Muscle of leg (tissue), 3 donors: ENCODE measurements at regions not wholly inside any gene's neighbourhood (a gene's known extent, or its start where the extent isn't known, plus 50 kb on each side); places are given as distances from the start of the nearest gene placed in this dataset.
"Not testable (repeated sequence)": the region's sequence is repeated elsewhere in the genome, so short reads cannot be mapped to it uniquely, and the experiment has no call there.

Experiments
- DNase-seq: peaks from one replicate; pipeline ENCODE4 v3.0.0; 2013
- H3K27ac ChIP-seq: one replicate; pipeline ENCODE4 v1.5.1; 2013; ENCODE audit warnings: mild to moderate bottlenecking, low read length, control low read depth
- H3K27me3 ChIP-seq: one replicate; pipeline ENCODE4 v1.6.1; 2013; ENCODE audit warnings: low read length; ENCODE audit not compliant: control insufficient read depth, insufficient read depth
- H3K36me3 ChIP-seq: one replicate; pipeline ENCODE4 v1.6.1; 2013; ENCODE audit warnings: low read length; ENCODE audit not compliant: control insufficient read depth, insufficient read depth
- H3K4me1 ChIP-seq: one replicate; pipeline ENCODE4 v1.6.1; 2013; ENCODE audit warnings: low read length; ENCODE audit not compliant: control insufficient read depth, insufficient read depth
- H3K4me3 ChIP-seq: one replicate; pipeline ENCODE4 v1.5.1; 2013; ENCODE audit warnings: low read length, control low read depth
- H3K9me3 ChIP-seq: replicated peaks from 2 replicates; pipeline ENCODE4 v1.6.1; 2013; ENCODE audit warnings: low read depth, low read length; ENCODE audit not compliant: control insufficient read depth
- WGBS: methylation state at CpG from one replicate; pipeline ENCODE4 v1.1.5; 2013; ENCODE audit warnings: missing lambda C conversion rate; ENCODE audit not compliant: insufficient coverage; 5-methylcytosine and 5-hydroxymethylcytosine counted together

GRCh38 chr7:140283472-140283871 lies 106.7 kb upstream of the KDM7A start:
- whole genome bisulfite sequencing: 80% methylated on average over 3 of the region's 3 CpGs
- H3K9me3 ChIP-seq: peaks cover 2% of the 10 kb centered on the region
- no peak for DNase-seq
- no peak overlapping the region for H3K27ac ChIP-seq
- no peaks in the 10 kb centered on the region for H3K27me3 ChIP-seq
- H3K4me3 ChIP-seq: no peak overlapping the region
- H3K4me1 ChIP-seq: no peaks in the 10 kb centered on the region
- no peaks in the 10 kb centered on the region for H3K36me3 ChIP-seq

DNA sequence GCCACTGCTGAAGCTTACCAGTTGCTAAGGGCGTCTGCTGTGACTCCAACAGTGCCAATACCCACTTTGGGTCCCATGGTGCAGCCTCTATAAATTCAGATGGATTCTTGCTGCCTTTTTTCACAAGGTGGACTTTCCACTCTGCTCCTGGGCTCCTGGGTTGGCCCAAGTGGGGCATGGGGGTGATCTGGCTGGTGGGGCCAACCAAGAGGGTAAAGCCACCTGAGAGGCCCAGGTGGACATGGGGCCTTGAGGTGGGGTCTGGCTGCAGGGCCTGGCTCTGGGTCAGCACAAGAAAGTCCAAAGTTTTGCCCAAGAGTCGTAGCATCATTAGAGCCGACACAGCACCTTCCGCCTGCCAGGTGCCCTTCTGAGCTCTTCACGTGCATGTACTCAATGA lies 105.2 kb upstream of the KDM7A start:
- Histone ChIP-seq H3K27ac (no peak overlapping the region), H3K4me1 (no peaks in the 10 kb centered on the region), H3K4me3 (no peak overlapping the region), H3K36me3 (no peaks in the 10 kb centered on the region), H3K9me3 (peaks cover 2% of the 10 kb centered on the region), H3K27me3 (no peaks in the 10 kb centered on the region)
- 91% methylated on average over 5 of the region's 5 CpGs for WGBS
- DNase-seq: no peak

DNA sequence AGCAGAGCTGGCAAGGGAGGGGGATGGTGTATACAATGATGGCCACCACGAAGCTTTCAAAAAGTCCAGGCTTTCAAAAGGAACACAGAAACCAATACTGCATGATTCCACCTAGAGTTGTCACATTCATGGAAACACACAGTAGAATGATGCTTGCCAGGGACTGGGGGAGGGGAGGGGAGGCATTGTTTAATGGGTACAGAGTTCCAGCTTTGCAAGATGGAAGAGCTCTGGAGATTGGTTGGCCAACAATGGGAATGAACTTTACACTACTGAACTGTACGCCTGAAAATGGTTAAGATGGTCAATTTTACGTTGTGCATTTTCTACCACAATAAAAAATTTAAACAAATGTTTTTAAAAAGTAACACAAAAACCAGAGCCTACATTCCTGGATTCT lies 104.5 kb upstream of the KDM7A start:
- H3K4me1 ChIP-seq: no peaks in the 10 kb centered on the region
- H3K36me3 ChIP-seq: no peaks in the 10 kb centered on the region
- H3K9me3 ChIP-seq: peaks cover 2% of the 10 kb centered on the region
- no peak overlapping the region for H3K4me3 ChIP-seq
- DNase-seq: no peak
- no peak overlapping the region for H3K27ac ChIP-seq
- 100% methylated on average over 1 of the region's 3 CpGs for WGBS
- no peaks in the 10 kb centered on the region for H3K27me3 ChIP-seq

DNA sequence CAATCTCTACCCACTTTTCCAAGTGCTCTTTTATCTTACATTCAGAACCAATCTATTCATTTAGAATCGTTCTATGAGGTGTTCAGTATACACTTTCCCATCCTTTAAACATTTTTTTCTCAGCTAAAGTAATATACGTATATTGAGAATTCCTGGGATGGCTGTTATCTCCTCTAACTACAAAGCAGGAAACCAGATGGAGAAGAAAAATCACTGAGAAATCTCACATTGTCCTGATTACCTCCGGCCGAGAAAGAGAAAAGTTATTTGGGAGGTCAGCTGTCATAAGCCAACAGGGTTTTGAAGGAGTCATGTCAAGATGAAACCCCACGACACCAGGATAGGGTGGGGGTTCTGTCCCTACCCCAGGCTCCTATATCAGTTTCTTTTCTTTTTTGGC lies 99.2 kb upstream of the KDM7A start:
- peak; percentile 24 for DNase-seq
- WGBS: 17% methylated on average over 2 of the region's 5 CpGs
- H3K4me3 ChIP-seq: no peak overlapping the region

GRCh38 chr7:140275069-140275965 lies 98.5 kb upstream of the KDM7A start:
- WGBS: 10% methylated on average over 3 of the region's 11 CpGs
- H3K9me3 ChIP-seq: no peaks in the 10 kb centered on the region
- peaks cover 2% of the 10 kb centered on the region for H3K4me1 ChIP-seq
- H3K27ac ChIP-seq: peak overlapping the region; percentile 79
- peak; percentile 92 for DNase-seq
- H3K36me3 ChIP-seq: no peaks in the 10 kb centered on the region
- H3K27me3 ChIP-seq: no peaks in the 10 kb centered on the region
- H3K4me3 ChIP-seq: no peak overlapping the region

More for the DNA sequence above, 99.2 kb upstream of the KDM7A start:
- Histone ChIP-seq H3K27ac (peak overlapping the region; percentile 79), H3K4me1 (peaks cover 2% of the 10 kb centered on the region), H3K27me3 (no peaks in the 10 kb centered on the region), H3K36me3 (no peaks in the 10 kb centered on the region), H3K9me3 (no peaks in the 10 kb centered on the region)

DNA sequence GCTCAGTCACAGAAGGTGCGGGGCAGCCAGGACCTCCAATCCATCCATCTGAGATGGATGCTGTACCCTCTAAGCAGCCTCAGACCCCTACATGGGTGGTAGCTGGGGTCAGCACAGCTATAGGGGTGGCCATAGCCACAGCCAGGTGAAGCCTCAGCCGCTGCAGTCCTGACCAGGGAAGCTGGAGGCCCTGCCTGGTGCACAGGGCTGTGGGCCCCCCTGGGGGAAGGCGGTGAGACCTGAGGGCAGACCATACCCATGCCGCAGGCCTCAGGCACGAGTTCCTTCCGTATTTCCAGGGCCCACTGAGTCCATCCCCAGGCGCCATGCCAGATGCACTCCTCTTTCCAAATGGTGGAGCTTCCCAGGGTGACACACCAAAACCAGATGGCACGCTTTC lies 96.6 kb upstream of the KDM7A start:
- H3K9me3 ChIP-seq: no peaks in the 10 kb centered on the region
- H3K27me3 ChIP-seq: no peaks in the 10 kb centered on the region
- no peak for DNase-seq
- 71% methylated on average over 6 of the region's 8 CpGs for WGBS
- H3K4me1 ChIP-seq: peaks cover 2% of the 10 kb centered on the region
- H3K36me3 ChIP-seq: no peaks in the 10 kb centered on the region
- no peak overlapping the region for H3K27ac ChIP-seq
- H3K4me3 ChIP-seq: no peak overlapping the region

GRCh38 chr7:140271643-140271968 lies 94.8 kb upstream of the KDM7A start:
- not testable (repeated sequence) for H3K36me3 ChIP-seq, H3K4me3 ChIP-seq, H3K9me3 ChIP-seq, H3K27me3 ChIP-seq, H3K27ac ChIP-seq, DNase-seq, H3K4me1 ChIP-seq
- WGBS: no CpG with 5 or more reads among the region's 16 CpGs

DNA sequence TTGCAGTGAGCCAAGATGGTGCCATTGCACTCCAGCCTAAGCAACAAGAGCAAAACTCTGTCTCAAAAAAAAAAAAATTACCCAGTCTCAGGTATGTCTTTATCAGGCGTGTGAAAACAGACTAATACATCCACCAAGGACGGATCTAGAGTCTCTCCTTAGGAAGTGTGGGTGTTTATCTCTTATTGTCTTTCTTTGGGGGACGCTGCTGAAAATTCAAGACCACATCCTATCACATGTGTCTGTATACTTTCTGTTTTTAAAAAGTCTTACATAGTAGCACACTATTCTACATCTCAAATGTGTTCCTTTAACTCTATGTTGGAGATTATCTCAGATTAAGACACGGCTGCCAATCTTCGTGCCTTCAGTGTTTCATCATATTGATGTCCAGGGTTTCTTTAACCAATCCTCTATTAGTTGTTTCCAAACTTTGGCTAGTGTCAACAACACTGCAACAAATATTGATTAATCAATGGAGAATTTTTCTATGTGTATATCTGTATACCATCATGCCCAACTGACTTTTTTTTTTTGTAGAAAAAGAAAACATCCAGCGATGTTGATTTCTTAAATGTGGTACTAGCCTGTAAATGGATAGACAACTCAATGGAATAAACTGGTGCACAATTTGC lies 92.3 kb upstream of the KDM7A start:
- no peak overlapping the region for H3K27ac ChIP-seq
- no peak overlapping the region for H3K4me3 ChIP-seq
- WGBS: no CpG with 5 or more reads among the region's 6 CpGs

DNA sequence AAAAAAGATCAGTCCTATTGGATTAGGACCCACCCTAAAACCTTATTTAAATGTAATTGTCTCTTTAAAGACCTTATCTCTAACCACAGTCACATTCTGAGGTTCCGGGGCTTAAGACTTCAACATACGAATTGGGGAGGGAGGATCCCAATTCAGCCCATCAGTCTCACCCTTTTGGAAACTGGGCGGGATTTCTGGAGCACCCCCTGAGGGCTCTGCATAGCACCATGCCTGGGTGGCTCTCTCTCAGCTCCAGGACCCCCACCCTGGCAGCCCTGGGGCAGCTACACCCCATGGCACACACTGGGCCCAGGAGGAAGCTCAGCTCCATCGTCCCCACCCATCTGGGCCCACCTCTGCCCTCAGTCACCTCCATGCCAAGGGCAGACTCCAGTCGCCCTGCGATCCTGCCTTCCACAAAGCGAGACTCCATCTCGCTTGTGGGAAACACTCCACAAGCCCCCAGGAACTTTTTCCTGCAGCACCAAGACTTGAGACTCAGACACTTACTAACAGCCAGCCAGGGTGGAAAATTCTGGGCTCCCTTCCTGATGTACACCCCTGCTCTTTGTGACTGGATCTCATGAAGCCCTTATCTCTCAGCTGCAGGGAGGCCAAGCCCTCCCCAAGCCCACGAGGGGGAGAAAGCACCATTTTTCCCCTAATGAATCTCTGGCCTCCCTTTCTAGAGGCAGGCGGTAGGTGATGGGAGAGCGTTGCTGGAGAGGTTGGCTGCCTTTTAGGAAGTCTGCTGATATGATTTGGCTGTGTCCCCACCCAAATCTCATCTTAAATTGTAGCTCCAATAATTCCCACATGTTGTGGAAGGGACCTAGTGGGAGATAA lies 90.8 kb upstream of the KDM7A start:
- no peak for DNase-seq
- Histone ChIP-seq H3K9me3 (no peaks in the 10 kb centered on the region), H3K27ac (no peak overlapping the region), H3K4me1 (no peaks in the 10 kb centered on the region), H3K4me3 (no peak overlapping the region), H3K36me3 (no peaks in the 10 kb centered on the region), H3K27me3 (no peaks in the 10 kb centered on the region)
- WGBS: 85% methylated on average over 6 of the region's 11 CpGs

More for the DNA sequence above, 92.3 kb upstream of the KDM7A start:
- Histone ChIP-seq H3K9me3 (no peaks in the 10 kb centered on the region), H3K4me1 (no peaks in the 10 kb centered on the region), H3K27me3 (no peaks in the 10 kb centered on the region), H3K36me3 (no peaks in the 10 kb centered on the region)
- DNase-seq: no peak

GRCh38 chr7:140263277-140263676 lies 86.5 kb upstream of the KDM7A start:
- WGBS: no CpG with 5 or more reads among the region's 6 CpGs
- Histone ChIP-seq H3K4me1 (peaks cover 11% of the 10 kb centered on the region), H3K9me3 (no peaks in the 10 kb centered on the region), H3K36me3 (no peaks in the 10 kb centered on the region), H3K27me3 (no peaks in the 10 kb centered on the region), H3K4me3 (no peak overlapping the region), H3K27ac (no peak overlapping the region)
- no peak for DNase-seq
